ENCODE measurements at regions not wholly inside any gene's neighbourhood (a gene's known extent, or its start where the extent isn't known, plus 50 kb on each side); places are given as distances from the start of the nearest gene placed in this dataset.

DNA sequence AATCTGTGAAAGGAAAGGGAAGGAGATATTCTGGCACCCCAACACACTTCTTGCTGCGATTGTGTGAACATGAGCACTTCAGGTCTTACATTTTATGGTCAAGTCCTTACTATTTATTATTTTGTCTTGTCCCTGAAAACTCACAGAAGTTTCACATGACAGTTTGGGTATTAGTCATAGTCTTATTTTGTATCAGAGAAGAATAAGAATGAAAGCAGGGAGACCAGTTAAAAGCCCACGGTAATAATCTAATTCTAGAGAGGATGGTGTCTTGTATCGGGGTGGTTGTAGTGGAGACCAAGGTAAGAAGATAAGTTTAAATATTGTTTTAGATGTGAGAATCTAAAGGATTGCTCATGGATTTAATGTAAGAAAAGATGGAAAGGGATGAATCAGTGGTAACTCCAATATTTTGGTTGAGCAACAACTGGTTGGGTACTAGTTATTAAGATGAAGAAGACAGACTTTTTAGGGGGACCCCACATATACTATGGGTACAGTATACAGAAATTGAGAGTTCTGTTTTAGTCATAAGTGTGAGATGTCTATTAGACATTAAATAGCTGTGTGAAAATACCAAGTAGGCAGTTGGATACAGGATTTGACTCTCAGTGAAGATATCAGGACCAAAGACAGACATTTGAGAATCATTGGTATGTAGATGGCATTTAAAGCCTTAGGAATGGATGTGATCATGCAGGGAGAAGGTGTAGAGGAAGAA is 227.6 kb downstream of the MFSD1 start:
- DNase-seq, result no peak
- no peaks in the 10 kb centered on the region for H3K27me3 ChIP-seq
- no peak overlapping the region for H3K4me3 ChIP-seq
- H3K9me3 ChIP-seq, result no peaks in the 10 kb centered on the region
- 80 to 86% methylated on average over 3 of the region's 3 CpGs for WGBS, 2 donors
- H3K36me3 ChIP-seq, result no peaks in the 10 kb centered on the region
- no peaks in the 10 kb centered on the region for H3K4me1 ChIP-seq
- intact Hi-C loops (cut with DNase I), result no loop called here
- H3K27ac ChIP-seq, result no peak overlapping the region
- TF ChIP-seq POLR2AphosphoS5 (IDR thresholded peaks at IDR 0.05), result no peak
- no peak for TF ChIP-seq CTCF (IDR thresholded peaks at IDR 0.05)
- no peak for TF ChIP-seq POLR2A (IDR thresholded peaks at IDR 0.05)
- TF ChIP-seq EP300 (IDR thresholded peaks at IDR 0.05), result no peak

- H3K27ac ChIP-seq, result no peak overlapping the region
- intact Hi-C loops (cut with DNase I), result no loop called here
- H3K9me3 ChIP-seq, result no peaks in the 10 kb centered on the region
- H3K27me3 ChIP-seq, result no peaks in the 10 kb centered on the region
- WGBS, 2 donors, result 13 to 47% methylated on average over 1 of the region's 1 CpG
- H3K36me3 ChIP-seq, result no peaks in the 10 kb centered on the region
- TF ChIP-seq CTCF (IDR thresholded peaks at IDR 0.05) (no peak), EP300 (IDR thresholded peaks at IDR 0.05) (no peak), POLR2AphosphoS5 (IDR thresholded peaks at IDR 0.05) (no peak), POLR2A (IDR thresholded peaks at IDR 0.05) (no peak)
- no peaks in the 10 kb centered on the region for H3K4me1 ChIP-seq
- no peak overlapping the region for H3K4me3 ChIP-seq
- DNase-seq, result no peak
These were observed 228.3 kb downstream of the MFSD1 start for GRCh38 chr3:159030138-159030670.

DNA sequence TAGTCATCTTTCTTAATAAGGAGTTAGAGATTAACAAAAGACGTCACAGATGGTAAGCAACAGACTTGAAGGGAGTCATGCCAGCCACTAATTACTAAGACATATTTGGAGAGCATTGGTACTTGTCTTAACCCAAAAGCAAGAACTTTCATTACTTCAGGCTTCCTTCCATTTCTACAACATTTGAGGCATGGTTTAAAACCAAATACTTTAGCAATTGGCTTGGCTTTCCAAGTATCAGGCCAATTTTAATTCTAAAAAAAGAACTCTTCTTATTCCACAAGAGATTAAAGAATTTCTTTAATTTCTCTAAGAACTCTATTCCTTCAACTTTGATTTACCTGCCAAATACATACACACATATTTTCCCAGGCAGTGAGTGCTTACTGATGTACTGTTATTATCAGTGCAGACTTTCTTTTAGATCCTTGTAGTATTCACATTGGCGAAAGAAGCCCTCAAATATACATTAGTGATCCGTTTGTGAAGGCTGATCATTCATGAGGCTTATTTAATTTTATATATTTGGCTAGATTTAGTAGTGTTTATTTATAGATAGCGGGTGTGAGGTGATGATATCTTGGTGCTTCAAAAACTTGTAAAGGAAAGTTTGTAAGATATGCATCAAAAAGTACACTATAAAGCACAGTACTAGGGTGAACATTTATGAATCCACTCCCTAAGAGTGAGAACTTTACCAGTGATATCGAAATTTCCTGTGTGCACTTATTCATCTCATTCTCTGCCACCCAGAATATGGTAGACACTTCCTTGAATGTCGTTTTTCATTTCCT is 229.2 kb downstream of the MFSD1 start:
- Histone ChIP-seq H3K27me3 (no peaks in the 10 kb centered on the region), H3K4me1 (no peaks in the 10 kb centered on the region), H3K27ac (no peak overlapping the region), H3K4me3 (no peak overlapping the region), H3K36me3 (no peaks in the 10 kb centered on the region), H3K9me3 (no peaks in the 10 kb centered on the region)
- intact Hi-C loops (cut with DNase I), result no loop called here
- DNase-seq, result no peak
- no peak for TF ChIP-seq CTCF (IDR thresholded peaks at IDR 0.05)
- TF ChIP-seq POLR2A (IDR thresholded peaks at IDR 0.05), result no peak
- TF ChIP-seq POLR2AphosphoS5 (IDR thresholded peaks at IDR 0.05), result no peak
- no peak for TF ChIP-seq EP300 (IDR thresholded peaks at IDR 0.05)
- WGBS, 2 donors, result 54 to 69% methylated on average over 6 of the region's 6 CpGs

GRCh38 chr3:159032311-159032710 is 230.5 kb downstream of the MFSD1 start:
- no peak for TF ChIP-seq EP300 (IDR thresholded peaks at IDR 0.05)
- TF ChIP-seq POLR2A (IDR thresholded peaks at IDR 0.05), result no peak
- no peak for TF ChIP-seq CTCF (IDR thresholded peaks at IDR 0.05)
- TF ChIP-seq POLR2AphosphoS5 (IDR thresholded peaks at IDR 0.05), result no peak
- no peak overlapping the region for H3K27ac ChIP-seq
- H3K27me3 ChIP-seq, result no peaks in the 10 kb centered on the region
- H3K4me3 ChIP-seq, result no peak overlapping the region
- intact Hi-C loops (cut with DNase I), result no loop called here
- H3K36me3 ChIP-seq, result no peaks in the 10 kb centered on the region
- 87 to 93% methylated on average over 1 of the region's 1 CpG for WGBS, 2 donors
- no peak for DNase-seq
- H3K4me1 ChIP-seq, result no peaks in the 10 kb centered on the region
- H3K9me3 ChIP-seq, result no peaks in the 10 kb centered on the region
